Myocyte (in vitro differentiated cells): ENCODE measurements at regions not wholly inside any gene's neighbourhood (a gene's known extent, or its start where the extent isn't known, plus 50 kb on each side); places are given as distances from the start of the nearest gene placed in this dataset.
A peak's percentile ranks its signal among the peaks of the same experiment; 100 is the strongest.
"Not testable (repeated sequence)": the region's sequence is repeated elsewhere in the genome, so short reads cannot be mapped to it uniquely, and the experiment has no call there.

ENCODE experiments used
- DNase-seq: peaks from one replicate; pipeline ENCODE4 v3.0.0-alpha.2; 2012; ENCODE audit warnings: low read depth

DNA sequence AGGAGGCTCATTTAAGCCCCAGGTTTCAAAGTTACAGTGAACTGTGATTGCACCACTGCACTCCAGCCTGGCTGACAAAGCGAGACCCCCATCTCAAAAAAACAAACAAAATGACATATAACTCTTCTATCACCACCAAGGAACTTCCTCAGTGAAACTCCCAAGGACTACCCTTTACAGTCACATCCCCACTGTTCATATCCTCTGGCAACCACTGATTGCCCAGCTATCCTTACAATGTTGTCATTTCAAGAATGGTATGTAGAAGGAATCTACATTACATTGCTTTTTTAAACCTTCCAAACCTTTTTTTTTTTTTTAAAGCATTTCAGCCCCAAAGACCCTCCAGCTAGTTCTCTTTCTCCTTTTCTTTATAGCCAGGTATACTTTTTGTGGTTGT, 123.1 kb upstream of the CARMIL1 start:
- DNase-seq, result no peak

DNA sequence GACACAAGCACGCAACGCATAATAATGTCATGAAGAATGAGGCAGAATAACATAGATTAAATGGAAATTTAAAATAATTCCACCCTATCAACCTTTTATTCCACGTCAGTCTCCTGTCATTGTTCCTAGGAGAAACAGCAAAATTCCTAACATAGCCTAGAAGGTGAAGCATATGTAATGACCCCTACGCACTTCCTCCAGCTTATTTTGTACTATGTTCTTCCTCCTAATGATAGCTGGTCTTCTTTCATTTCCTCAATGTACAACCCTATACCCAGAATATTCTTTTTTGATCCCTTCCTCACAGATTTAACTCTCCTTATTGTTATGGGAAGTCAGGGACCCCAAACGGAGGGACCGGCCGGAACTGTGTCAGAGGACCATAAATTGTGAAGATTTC, 122.0 kb upstream of the CARMIL1 start:
- DNase-seq, result no peak

DNA sequence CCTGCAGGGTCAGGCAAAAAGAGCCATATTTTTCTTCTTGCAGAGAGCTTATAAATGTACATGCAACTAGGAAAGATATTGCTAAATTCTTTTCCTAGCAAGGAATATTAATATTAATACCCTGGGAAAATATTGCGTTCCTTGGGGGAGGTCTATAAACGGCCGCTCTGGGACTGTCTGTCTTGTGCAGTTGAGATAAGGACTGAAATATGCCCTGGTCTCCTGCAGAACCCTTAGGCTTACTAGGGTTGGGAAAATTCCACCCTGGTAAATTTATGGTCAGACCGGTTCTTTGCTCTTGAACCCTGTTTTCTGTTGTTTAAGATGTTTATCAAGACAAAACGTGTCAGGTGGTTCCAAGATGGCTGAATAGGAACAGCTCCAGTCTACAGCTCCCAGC, 121.3 kb upstream of the CARMIL1 start:
- DNase-seq, result no peak

DNA sequence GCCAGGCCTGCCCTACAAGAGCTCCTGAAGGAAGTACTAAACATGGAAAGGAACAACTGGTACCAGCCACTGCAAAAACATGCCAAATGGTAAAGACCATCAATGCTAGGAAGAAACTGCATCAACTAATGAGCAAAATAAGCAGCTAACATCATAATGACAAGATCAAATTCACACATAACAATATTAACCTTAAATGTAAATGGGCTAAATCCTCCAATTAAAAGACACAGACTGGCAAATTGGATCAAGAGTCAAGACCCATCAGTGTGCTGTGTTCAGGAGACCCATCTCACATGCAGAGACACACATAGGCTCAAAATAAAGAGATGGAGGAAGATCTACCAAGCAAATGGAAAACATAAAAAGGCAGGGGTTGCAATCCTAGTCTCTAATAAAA, 119.0 kb upstream of the CARMIL1 start:
- DNase-seq, result not testable (repeated sequence)

DNA sequence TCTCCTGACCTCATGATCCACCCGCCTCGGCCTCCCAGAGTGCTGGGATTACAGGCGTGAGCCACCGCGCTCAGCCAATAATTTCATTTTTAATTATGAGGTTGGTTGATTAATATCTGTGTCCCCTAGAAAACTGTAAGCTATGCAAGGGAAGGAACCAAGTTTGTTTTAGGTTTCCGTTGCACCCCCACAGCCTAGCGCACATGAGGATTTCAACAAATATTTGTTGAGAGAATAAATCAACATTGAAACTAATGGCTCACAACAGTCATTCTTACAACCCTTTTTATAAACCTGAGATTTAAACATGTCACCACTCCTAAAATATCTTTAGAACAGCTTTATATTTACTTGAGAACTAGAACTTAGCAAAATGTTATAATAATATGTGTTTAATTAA, 114.0 kb upstream of the CARMIL1 start:
- DNase-seq, result no peak

DNA sequence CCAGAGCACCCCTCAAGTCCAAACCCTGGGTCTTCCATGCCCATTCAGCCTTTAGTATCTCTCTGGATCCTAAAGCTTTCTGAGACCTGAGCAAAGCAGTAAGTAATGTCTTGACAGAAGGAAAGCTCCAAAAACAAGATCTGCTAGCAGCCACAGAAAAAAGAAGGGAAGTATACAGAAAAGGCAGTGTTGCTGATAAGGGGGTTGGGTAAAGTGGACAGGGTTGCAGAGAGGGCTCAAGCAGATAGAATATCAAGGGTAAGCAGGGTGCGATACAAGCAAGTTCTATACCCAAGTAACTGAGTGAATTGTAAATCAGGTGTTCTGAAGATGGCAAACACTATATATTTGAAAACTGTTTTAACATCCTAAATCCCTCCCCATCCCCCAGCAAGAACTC, 113.4 kb upstream of the CARMIL1 start:
- no peak for DNase-seq

DNA sequence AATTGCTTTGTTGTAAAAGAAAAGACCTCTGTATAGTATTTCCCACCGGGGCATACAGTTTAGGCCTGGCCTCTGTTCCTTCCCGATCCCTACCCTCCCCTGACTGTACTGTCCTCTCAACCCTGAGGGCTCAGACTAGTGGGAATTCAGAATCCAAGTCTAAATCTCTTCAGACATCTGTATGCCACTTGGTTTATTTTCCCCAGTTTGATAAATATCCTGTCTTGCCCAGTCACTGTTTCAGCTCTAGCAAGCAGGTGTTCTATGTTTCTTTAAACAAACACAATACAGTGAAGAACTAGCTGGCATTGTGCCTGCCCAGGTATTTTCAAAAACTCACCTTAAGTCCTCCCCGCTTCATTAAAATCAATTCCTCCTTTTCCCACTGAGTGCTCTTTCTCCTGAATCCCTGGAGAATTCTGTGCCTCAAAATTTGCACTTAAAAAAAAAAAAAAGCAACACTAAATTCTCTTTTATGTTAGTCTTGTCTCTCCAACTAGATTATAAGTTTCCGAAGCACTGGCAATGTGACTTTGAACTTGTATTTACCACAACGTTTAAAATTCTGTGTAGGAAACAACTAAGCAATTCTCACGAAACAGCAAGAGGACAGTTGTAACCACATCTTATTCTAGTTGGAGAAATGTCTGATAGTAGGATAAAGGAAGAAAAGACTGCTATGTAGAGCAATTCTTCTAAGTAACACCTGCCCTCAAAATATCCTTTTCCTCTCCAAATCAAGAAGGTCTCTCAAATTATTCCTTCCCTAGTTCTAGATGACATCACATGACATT, 112.0 kb upstream of the CARMIL1 start:
- no peak for DNase-seq

DNA sequence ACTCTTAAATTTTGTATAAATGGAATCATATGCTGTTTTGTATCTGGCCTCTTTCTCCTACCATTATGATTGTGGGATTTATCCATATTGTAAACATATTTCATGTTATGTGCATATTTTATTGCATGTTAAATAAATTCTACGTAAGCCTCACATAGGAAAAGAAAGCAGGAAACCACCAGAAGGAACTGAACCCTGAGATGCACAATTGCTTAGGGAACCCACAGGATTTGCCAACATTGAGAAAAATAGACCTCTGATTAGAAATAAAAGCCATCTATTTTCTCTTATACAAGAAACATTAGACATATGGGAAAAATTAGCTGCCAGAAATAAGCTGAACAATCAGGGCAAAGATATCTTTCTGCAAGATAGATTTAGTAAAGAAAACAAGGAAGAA, 111.2 kb upstream of the CARMIL1 start:
- DNase-seq, result no peak

DNA sequence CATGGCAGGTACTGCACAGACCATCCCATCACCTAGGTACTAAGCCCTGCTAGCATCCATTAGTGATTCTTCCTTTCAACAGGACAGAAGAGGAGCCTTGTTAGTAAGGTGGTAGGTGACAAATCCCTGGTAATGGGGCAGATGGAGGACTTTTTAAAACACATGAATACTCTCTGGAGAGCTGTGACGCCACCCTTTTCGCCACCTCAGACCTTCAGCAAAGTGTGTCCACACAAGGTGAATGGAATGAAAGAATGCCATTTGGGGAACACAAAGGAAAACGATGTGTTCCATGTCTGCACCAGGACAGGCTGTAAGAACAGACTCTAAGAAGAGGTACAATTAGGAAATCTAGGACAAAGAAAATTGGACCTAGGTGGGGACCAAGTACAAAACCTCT, 110.5 kb upstream of the CARMIL1 start:
- no peak for DNase-seq

DNA sequence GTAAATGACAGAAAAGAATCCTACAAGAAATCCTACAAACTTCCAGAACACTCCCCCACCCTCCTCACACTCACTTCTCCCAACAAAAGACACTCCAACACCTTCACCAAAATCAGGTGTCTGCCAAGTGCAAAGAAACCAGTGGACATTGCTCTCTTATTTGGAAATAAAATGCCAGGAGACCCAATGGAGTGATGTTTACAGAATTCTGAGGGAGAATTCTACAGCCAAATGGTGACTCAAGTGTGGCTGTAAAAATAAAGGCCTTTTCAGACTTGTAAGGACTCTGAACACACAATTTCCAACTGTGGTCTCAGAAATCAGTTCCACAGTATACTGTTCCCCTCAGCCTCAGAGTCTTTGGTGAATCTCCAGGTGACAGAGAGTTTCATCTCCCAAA, 109.6 kb upstream of the CARMIL1 start:
- no peak for DNase-seq

DNA sequence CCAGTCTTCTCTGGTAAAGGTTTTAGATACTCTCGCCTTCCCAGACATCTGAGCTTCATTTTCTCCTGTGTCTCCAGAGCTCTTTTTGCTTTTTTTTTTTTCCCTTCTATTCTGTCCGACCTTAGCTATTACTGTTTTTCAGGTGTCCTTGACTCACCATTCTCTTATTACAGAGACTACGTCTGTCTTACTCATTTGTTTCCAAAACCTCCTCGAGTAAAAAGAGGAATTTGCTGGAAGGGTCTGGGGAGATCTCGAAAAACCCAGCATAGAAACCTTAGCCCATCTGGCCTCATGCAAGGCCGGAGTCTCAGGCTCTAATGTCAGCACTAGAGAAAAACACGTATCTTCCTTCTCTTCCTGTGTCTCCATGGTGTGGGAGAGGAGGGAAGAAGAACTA, 109.2 kb upstream of the CARMIL1 start:
- DNase-seq, result no peak

DNA sequence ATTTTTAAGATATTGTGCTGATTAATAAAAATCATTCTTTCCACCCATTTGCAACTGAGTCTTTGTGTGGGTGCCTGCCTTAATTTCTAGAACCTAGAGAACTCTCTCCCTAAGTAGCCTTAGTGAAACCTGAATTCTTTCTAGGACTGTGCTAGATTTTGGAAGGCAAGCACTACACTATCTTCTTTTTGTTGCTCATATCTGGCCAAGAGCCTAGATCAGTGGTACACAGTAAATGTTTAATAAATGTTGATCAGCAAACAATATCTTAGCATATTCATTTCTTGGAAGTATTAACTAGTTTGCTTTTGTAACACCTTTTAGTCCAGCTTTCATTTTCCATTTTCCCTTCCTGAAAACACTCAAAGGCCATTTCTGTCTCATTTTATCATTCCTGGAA, 108.5 kb upstream of the CARMIL1 start:
- no peak for DNase-seq

DNA sequence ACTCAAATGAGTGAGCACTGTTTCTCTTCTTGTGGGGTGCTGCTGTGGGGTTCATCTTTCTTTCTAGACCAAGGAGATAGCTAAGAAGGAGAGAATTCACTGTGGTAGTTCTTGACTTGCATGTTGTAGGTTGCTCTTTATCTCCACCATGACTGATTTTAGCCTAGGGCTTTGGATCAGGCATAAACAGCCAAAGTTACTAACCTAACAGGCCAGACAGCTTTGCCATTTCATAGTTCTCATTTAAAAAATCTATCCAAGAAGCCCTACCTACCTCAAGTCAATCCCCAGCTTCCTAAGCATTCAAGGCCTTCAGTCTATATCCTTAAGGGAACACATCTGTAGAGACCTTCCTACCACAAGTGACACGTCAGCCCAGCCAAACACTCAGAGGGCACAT, 107.9 kb upstream of the CARMIL1 start:
- no peak for DNase-seq

DNA sequence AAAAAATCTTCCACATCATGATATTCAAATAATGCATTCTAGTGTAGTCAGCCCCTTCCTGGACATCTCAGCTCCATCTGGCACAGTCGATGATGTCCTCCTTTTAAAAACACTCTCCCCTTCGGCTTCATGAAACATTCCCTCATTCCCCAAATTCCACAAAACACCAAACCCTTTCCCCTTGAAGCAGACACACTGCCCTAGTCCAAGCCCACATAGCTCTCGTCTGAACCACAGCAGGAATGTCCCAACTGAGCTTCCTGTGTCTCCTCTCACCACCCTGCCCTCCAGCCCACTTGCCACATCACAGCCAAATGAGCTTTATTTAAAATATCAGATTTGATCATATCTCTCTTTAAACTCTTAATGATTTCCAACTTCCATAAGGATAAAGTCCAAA, 106.4 kb upstream of the CARMIL1 start:
- DNase-seq, result peak; percentile 89

DNA sequence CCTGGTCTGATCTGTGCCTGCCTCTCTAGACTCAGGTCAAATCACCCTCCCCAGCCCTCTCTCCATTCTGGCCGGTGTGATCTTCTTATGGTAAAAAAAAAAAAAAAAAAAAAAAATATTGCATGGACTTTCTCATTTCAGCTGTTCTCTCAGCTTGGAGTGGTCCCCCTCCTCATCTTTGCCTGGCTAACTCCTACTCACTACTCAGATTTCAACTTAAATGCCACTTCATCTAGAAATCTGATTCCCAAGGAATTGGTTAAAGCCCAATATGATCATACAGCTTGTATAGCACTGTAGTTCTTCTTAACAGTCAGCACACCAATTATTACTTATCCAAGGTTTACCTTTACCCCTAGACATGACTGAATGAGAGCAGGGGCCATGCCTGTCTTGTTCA, 105.9 kb upstream of the CARMIL1 start:
- DNase-seq, result no peak

DNA sequence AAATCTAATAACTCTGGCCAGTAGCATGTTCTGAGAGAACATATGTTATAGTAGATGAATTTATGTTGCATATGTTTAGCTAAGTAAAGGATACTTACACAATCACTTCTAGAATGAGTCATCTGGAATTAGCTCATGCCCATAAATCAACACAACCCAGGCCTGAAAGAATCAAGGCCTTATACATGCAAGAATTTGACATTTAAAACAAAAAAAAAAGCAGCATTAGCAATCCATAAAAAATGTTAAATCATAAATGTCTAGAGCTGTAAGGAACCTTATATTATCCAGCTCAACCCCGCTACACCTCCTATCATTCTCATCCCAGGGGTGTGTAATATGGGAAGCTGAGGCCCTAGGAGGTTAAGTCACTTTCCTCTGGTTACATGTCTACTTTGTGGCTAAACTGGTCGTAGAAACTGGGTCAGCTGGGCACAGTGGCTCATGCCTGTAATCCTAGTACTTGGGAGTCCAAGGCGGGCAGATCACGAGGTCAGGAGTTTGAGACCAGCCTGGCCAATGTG, 105.2 kb upstream of the CARMIL1 start:
- DNase-seq, result peak; percentile 72

DNA sequence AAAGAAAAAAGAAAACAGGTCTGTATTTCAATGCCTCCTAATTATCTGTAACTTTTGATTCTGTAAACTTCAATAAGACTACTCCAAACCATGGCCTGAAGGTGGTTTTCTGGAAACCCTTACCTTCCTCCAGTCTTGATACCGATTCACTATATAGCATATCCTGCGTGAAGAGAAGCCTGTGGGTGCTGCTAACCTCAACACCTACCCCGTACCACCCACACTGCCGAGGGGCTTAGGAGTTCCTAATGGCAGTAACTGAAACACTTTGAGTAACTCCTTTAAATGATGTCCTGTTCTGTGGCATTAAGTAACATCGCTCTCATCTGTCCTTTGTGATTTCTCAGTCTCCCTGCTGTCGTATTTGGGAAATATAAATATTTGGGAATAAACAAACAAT, 104.5 kb upstream of the CARMIL1 start:
- DNase-seq, result no peak

DNA sequence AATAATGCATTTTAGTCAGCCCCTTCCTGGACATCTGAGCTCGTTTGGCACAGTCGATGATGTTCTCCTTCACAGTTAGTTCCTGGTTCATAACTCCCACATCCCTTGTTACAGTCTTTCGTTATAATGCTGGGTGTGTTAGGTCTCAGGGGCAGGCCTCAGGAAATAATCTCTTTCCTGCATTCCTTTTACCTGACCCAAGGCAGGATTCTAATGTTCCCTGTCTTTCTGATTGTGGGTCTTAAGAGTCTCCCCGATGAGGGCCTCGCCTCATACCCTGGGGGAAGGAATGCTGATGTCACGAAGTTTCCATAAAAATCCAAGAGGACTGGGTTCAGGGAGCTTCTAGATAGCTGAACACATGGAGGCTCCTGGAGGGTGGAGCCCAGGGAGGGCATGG, 104.0 kb upstream of the CARMIL1 start:
- DNase-seq, result no peak

DNA sequence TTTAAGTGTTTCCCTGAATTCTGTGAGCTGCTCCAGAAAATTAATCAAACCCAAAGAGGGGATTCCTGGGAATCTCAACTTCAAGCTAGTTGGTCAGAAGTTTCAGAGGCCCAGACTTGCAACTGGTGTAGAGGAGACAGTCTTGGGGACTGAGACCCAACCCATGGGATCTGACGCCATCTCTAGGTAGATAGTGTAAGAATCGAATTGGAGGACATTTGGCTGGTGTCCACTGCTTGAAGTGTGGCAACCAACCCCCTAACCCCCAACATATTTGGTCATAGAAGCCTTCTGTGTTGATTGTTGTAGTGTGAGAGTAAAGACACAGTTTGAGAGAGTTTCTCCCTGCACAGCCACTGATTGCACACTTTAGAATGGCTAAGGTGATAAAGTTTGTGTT, 103.5 kb upstream of the CARMIL1 start:
- DNase-seq, result no peak

DNA sequence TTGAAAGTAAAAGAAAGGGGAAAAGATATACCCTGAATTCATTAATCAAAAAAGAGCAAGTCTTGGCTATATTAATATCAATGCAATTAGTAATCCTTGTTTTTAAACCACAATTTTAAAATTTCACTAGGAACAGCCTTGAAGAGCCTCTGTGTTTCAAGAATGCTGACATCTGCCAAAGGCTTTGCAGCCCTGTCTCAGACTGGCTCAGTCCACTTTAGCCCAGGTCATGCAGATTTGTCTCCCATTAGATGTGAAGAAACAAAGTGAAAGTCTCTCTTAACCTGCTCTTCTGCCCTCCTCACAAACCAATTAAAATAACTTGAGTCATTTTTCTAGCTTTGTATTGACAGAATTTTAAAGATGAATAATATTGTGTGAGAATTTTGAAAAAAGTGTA, 102.7 kb upstream of the CARMIL1 start:
- peak; percentile 9 for DNase-seq

DNA sequence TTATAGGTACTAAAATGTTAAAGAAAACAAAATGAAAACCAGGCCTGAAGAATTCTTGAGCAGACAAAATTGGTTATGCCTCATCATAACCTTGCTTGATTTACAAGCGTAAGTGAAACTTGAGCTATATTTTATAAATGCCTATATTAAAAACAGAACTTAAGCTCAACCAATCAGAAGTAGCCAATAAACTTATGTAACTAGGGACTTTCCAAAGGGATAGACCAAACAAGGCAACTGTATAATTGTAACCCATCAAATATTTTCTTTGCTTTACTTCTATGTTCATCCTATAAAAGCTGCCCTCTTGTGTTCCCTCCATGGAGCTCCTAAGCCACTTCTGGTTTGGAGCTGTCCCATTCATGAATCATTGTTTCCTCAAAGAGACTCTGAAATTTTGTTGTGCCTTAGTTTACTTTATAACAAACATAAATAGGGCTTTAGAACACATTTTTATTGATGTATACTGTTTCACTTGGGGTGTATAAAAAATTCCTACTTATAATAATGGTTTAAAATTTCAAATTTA, 101.6 kb upstream of the CARMIL1 start:
- peak; percentile 16 for DNase-seq

DNA sequence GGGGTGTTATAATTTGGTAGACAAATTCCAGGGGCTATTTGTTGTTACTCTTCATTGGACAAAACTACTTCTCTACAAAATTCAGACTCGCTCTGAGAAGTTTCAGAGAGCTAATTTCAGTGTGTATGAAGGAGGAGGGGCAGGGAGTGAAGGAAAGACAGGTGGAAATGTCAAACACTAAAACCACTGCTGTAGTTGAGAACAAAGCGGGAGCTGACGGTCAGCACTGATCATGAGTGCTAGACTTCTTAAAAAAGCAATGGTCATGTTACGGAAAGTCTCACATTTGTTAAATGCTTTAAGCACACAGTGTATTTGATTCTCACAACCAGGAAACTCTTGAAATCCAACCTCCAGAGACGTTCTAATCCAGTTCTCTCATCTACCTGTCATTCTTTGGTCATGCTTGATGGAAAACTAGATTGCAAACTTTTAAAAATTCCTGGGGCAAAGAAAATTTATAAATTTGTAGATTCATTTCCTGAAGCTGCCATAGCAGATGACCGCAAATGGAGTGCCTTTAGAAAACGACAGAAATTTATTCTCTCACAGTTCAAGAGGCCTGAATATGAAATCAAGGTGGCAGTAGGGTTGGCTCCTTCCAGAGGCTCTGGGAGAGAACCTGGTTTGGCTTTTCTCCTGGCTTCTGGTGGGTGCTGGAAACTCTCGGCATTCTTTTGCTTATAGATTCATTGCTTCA, 100.7 kb upstream of the CARMIL1 start:
- DNase-seq, result peak; percentile 77
